ENCODE measurements at regions not wholly inside any gene's neighbourhood (a gene's known extent, or its start where the extent isn't known, plus 50 kb on each side); places are given as distances from the start of the nearest gene placed in this dataset.

GRCh38 chr19:31983647-31984046, 361.8 kb upstream of the ZNF507 start:
- TF ChIP-seq RAD21 (IDR thresholded peaks at IDR 0.05; ENCODE audit: low read depth) (no peak), REST (IDR thresholded peaks at IDR 0.05; ENCODE audit: low read depth) (no peak), TAF1 (IDR thresholded peaks at IDR 0.05; ENCODE audit: low read depth) (no peak), YY1 (IDR thresholded peaks at IDR 0.05; ENCODE audit: low read depth) (no peak), CEBPB (IDR thresholded peaks at IDR 0.05) (no peak), EGR1 (IDR thresholded peaks at IDR 0.05) (no peak)

- TF ChIP-seq EP300 (IDR thresholded peaks at IDR 0.05; ENCODE audit: borderline replicate concordance), result no peak
- no peak for TF ChIP-seq ZBTB7A (IDR thresholded peaks at IDR 0.05; ENCODE audit: low read depth)
- TF ChIP-seq MAX (IDR thresholded peaks at IDR 0.05), result no peak
Observed at GRCh38 chr19:31985001-31985605, 360.3 kb upstream of the ZNF507 start.

- TF ChIP-seq CEBPB (IDR thresholded peaks at IDR 0.05) (no peak), MAX (IDR thresholded peaks at IDR 0.05) (no peak), TEAD4 (IDR thresholded peaks at IDR 0.05) (no peak), FOXM1 (IDR thresholded peaks at IDR 0.05; ENCODE audit: borderline replicate concordance, low read depth) (no peak), EGR1 (IDR thresholded peaks at IDR 0.05) (no peak), TCF12 (IDR thresholded peaks at IDR 0.05; ENCODE audit: low read depth) (no peak), EP300 (IDR thresholded peaks at IDR 0.05; ENCODE audit: borderline replicate concordance) (no peak), CREB1 (IDR thresholded peaks at IDR 0.05; ENCODE audit: low read depth) (no peak), RAD21 (IDR thresholded peaks at IDR 0.05; ENCODE audit: low read depth) (no peak), ZBTB7A (IDR thresholded peaks at IDR 0.05; ENCODE audit: low read depth) (no peak), USF1 (IDR thresholded peaks at IDR 0.05) (no peak), REST (IDR thresholded peaks at IDR 0.05; ENCODE audit: low read depth) (no peak), YY1 (IDR thresholded peaks at IDR 0.05; ENCODE audit: low read depth) (no peak), NFIC (IDR thresholded peaks at IDR 0.05) (no peak), TAF1 (IDR thresholded peaks at IDR 0.05; ENCODE audit: low read depth) (no peak)
Observed at GRCh38 chr19:31986951-31987350, 358.5 kb upstream of the ZNF507 start.

- no peak for TF ChIP-seq EGR1 (IDR thresholded peaks at IDR 0.05)
- no peak for TF ChIP-seq RAD21 (IDR thresholded peaks at IDR 0.05; ENCODE audit: low read depth)
- TF ChIP-seq MAX (IDR thresholded peaks at IDR 0.05), result no peak
- TF ChIP-seq EP300 (IDR thresholded peaks at IDR 0.05; ENCODE audit: borderline replicate concordance), result no peak
- TF ChIP-seq TEAD4 (IDR thresholded peaks at IDR 0.05), result no peak
- no peak for TF ChIP-seq CEBPB (IDR thresholded peaks at IDR 0.05)
- no peak for TF ChIP-seq YY1 (IDR thresholded peaks at IDR 0.05; ENCODE audit: low read depth)
- TF ChIP-seq ZBTB7A (IDR thresholded peaks at IDR 0.05; ENCODE audit: low read depth), result no peak
- TF ChIP-seq NFIC (IDR thresholded peaks at IDR 0.05), result no peak
- TF ChIP-seq CREB1 (IDR thresholded peaks at IDR 0.05; ENCODE audit: low read depth), result no peak
- TF ChIP-seq TCF12 (IDR thresholded peaks at IDR 0.05; ENCODE audit: low read depth), result no peak
- TF ChIP-seq FOXM1 (IDR thresholded peaks at IDR 0.05; ENCODE audit: borderline replicate concordance, low read depth), result no peak
- no peak for TF ChIP-seq REST (IDR thresholded peaks at IDR 0.05; ENCODE audit: low read depth)
Observed at GRCh38 chr19:31988256-31988655, 357.2 kb upstream of the ZNF507 start.

Data from Ishikawa (cell line).